ENCODE measurements at regions not wholly inside any gene's neighbourhood (a gene's known extent, or its start where the extent isn't known, plus 50 kb on each side); places are given as distances from the start of the nearest gene placed in this dataset.

- TF ChIP-seq CTCF (IDR thresholded peaks at IDR 0.05; ENCODE audit: borderline replicate concordance, insufficient read depth, low read depth, low read length), result no peak
Observed at GRCh38 chr5:74334062-74334761, 306.3 kb downstream of the ENC1 start.

GRCh38 chr5:74333430-74333829 is 307.1 kb downstream of the ENC1 start:
- no peak for TF ChIP-seq CTCF (IDR thresholded peaks at IDR 0.05; ENCODE audit: borderline replicate concordance, insufficient read depth, low read depth, low read length)
- H3K4me3 ChIP-seq (ENCODE audit: low read depth, low read length), result no peak overlapping the region

More at GRCh38 chr5:74334062-74334761, 306.3 kb downstream of the ENC1 start:
- H3K4me3 ChIP-seq (ENCODE audit: low read depth, low read length), result no peak overlapping the region

DNA sequence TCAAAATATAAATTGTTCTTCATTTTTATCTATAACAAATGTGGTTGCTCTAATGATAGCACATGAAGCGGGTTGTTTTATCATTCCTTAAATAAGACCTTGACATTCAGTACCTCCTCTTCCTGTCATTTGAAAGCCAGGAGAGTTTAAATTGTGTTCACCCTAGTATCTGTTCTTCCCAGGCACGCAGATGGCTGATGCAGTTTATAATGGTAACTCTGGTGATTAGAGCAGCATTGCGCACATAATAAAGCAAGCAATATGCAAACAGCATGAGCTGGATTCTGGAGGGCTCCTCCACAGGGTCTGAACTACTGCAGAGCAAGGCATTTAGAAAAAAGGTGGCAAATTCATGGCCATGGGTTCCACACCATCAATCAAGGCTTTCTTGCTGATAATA is 307.8 kb downstream of the ENC1 start:
- no peak overlapping the region for H3K4me3 ChIP-seq (ENCODE audit: low read depth, low read length)
- TF ChIP-seq CTCF (IDR thresholded peaks at IDR 0.05; ENCODE audit: borderline replicate concordance, insufficient read depth, low read depth, low read length), result no peak

GRCh38 chr5:74332006-74332405 is 308.5 kb downstream of the ENC1 start:
- TF ChIP-seq CTCF (IDR thresholded peaks at IDR 0.05; ENCODE audit: borderline replicate concordance, insufficient read depth, low read depth, low read length), result no peak
- no peak overlapping the region for H3K4me3 ChIP-seq (ENCODE audit: low read depth, low read length)

GRCh38 chr5:74328221-74328630 is 312.3 kb downstream of the ENC1 start:
- H3K4me3 ChIP-seq (ENCODE audit: low read depth, low read length), result no peak overlapping the region
- no peak for TF ChIP-seq CTCF (IDR thresholded peaks at IDR 0.05; ENCODE audit: borderline replicate concordance, insufficient read depth, low read depth, low read length)

GRCh38 chr5:74327339-74327685 is 313.2 kb downstream of the ENC1 start:
- no peak overlapping the region for H3K4me3 ChIP-seq (ENCODE audit: low read depth, low read length)
- TF ChIP-seq CTCF (IDR thresholded peaks at IDR 0.05; ENCODE audit: borderline replicate concordance, insufficient read depth, low read depth, low read length), result no peak

GRCh38 chr5:74326571-74327338 is 313.8 kb downstream of the ENC1 start:
- H3K4me3 ChIP-seq (ENCODE audit: low read depth, low read length), result no peak overlapping the region

More at GRCh38 chr5:74326571-74327338, 313.8 kb downstream of the ENC1 start:
- no peak for TF ChIP-seq CTCF (IDR thresholded peaks at IDR 0.05; ENCODE audit: borderline replicate concordance, insufficient read depth, low read depth, low read length)
